IMR-90 (cell line): ENCODE measurements at regions not wholly inside any gene's neighbourhood (a gene's known extent, or its start where the extent isn't known, plus 50 kb on each side); places are given as distances from the start of the nearest gene placed in this dataset.

Experiments
- ATAC-seq: fragments of 200-7000 bp; cut with Tn5 transposase; 2 replicates; pipeline ENCODE4 v1.9.1; 2020; ENCODE audit warnings: low read depth, mild to moderate bottlenecking, moderate library complexity
- BruUV-seq: library from RNA; stranded (reverse); fragments of 400-500 nt; replicated peaks from 2 replicates; lab custom pipeline; 2021; lab: Mats Ljungman, UMichigan
- CTCF ChIA-PET: fragments of 300-600 bp; formaldehyde crosslinking; extraction: SDS; loops from one replicate; lab custom pipeline; 2021; ENCODE audit warnings: antibody characterized with exemption; lab: Yijun Ruan, JAX
- POLR2A ChIA-PET: fragments of 300-600 bp; sonication (Branson Sonifier 250); formaldehyde crosslinking; loops from one replicate; lab custom pipeline; 2022; ENCODE audit warnings: antibody characterized with exemption; ENCODE audit not compliant: unreplicated experiment; lab: Charles Lee
- DNase-seq: peaks from one replicate; pipeline ENCODE4 v3.0.0; 2013
- H2AFZ ChIP-seq: replicated peaks from 2 replicates; pipeline ENCODE3; 2013; ENCODE audit warnings: low read length, mild to moderate bottlenecking; ENCODE audit not compliant: poor library complexity
- H2AK5ac ChIP-seq: 2 replicates; pipeline ENCODE4 v1.6.1; 2013; ENCODE audit warnings: low read depth, low read length, inconsistent platforms
- H2AK9ac ChIP-seq: replicated peaks from 2 replicates; pipeline ENCODE3; 2013; ENCODE audit warnings: mild to moderate bottlenecking, low read depth, low read length, moderate library complexity; ENCODE audit not compliant: poor library complexity
- H2BK120ac ChIP-seq: 2 replicates; pipeline ENCODE4 v1.6.1; 2013; ENCODE audit warnings: low read depth, low read length, inconsistent platforms
- H2BK15ac ChIP-seq: 3 replicates; pipeline ENCODE4 v1.6.1; 2013; ENCODE audit warnings: low read depth, low read length, inconsistent platforms
- H2BK20ac ChIP-seq: 2 replicates; pipeline ENCODE4 v1.6.1; 2013; ENCODE audit warnings: low read depth, mild to moderate bottlenecking, inconsistent platforms, low read length, moderate library complexity
- H2BK5ac ChIP-seq: 2 replicates; pipeline ENCODE4 v1.6.1; 2013; ENCODE audit warnings: mild to moderate bottlenecking, low read depth, low read length, inconsistent platforms; ENCODE audit not compliant: poor library complexity, severe bottlenecking
- H3K14ac ChIP-seq: replicated peaks from 2 replicates; pipeline ENCODE4 v1.6.1; 2013; ENCODE audit warnings: low read depth, low read length, inconsistent platforms
- H3K18ac ChIP-seq: 2 replicates; pipeline ENCODE4 v1.6.1; 2013; ENCODE audit warnings: low read depth, low read length, control low read depth
- H3K23ac ChIP-seq: 2 replicates; pipeline ENCODE4 v1.6.1; 2013; ENCODE audit warnings: low read depth, low read length, inconsistent platforms
- H3K27ac ChIP-seq: 2 replicates; pipeline ENCODE4 v1.5.1; 2013; ENCODE audit warnings: mild to moderate bottlenecking, control low read depth, low read length; ENCODE audit not compliant: insufficient read depth
- H3K27me3 ChIP-seq: 2 replicates; pipeline ENCODE4 v1.6.1; 2013; ENCODE audit warnings: low read length; ENCODE audit not compliant: control insufficient read depth, insufficient read depth
- H3K36me3 ChIP-seq: 2 replicates; pipeline ENCODE4 v1.6.1; 2013; ENCODE audit warnings: low read length, mixed read lengths; ENCODE audit not compliant: control insufficient read depth, insufficient read depth
- H3K4ac ChIP-seq: 2 replicates; pipeline ENCODE4 v1.6.1; 2013; ENCODE audit warnings: low read depth, low read length, inconsistent platforms
- H3K4me1 ChIP-seq: 2 replicates; pipeline ENCODE4 v1.6.1; 2013; ENCODE audit warnings: low read length, mixed read lengths; ENCODE audit not compliant: control insufficient read depth, insufficient read depth
- H3K4me2 ChIP-seq: 2 replicates; pipeline ENCODE4 v1.6.1; 2013; ENCODE audit warnings: low read depth, mild to moderate bottlenecking, control low read depth, low read length, moderate library complexity
- H3K4me3 ChIP-seq: 2 replicates; pipeline ENCODE4 v1.5.1; 2013; ENCODE audit warnings: low read depth, mild to moderate bottlenecking, control low read depth, low read length, moderate library complexity; ENCODE audit not compliant: insufficient read depth
- H3K56ac ChIP-seq: 2 replicates; pipeline ENCODE4 v1.6.1; 2013; ENCODE audit warnings: low read length, inconsistent platforms; ENCODE audit not compliant: insufficient read depth; ENCODE audit errors: extremely low read depth
- H3K79me1 ChIP-seq, 2 experiments: 2 replicates each; pipeline ENCODE4 v1.6.1; 2013; ENCODE audit warnings: low read length in 2 of 2, inconsistent platforms in 1 of 2, low read depth in 1 of 2
- H3K9ac ChIP-seq: 2 replicates; pipeline ENCODE4 v1.6.1; 2013; ENCODE audit warnings: low read depth, low read length, control low read depth
- H3K9me1 ChIP-seq: 2 replicates; pipeline ENCODE4 v1.6.1; 2013; ENCODE audit warnings: low read length, inconsistent platforms; ENCODE audit not compliant: insufficient read depth
- H3K9me3 ChIP-seq: 2 replicates; pipeline ENCODE4 v1.6.1; 2013; ENCODE audit warnings: low read length; ENCODE audit not compliant: control insufficient read depth, insufficient read depth
- H4K20me1 ChIP-seq: 2 replicates; pipeline ENCODE4 v1.6.1; 2013; ENCODE audit warnings: low read length, inconsistent platforms; ENCODE audit not compliant: insufficient read depth
- H4K5ac ChIP-seq: 2 replicates; pipeline ENCODE4 v1.6.1; 2013; ENCODE audit warnings: mild to moderate bottlenecking, low read depth, low read length, control low read depth
- H4K8ac ChIP-seq, 2 experiments: 2 replicates each; pipeline ENCODE4 v1.6.1; 2013; ENCODE audit warnings: low read depth in 2 of 2, low read length in 2 of 2, control low read depth in 1 of 2, inconsistent platforms in 1 of 2
- H4K91ac ChIP-seq: 2 replicates; pipeline ENCODE4 v1.6.1; 2013; ENCODE audit warnings: low read depth, low read length, inconsistent platforms; ENCODE audit not compliant: insufficient read depth
- CHD1 ChIP-seq: IDR thresholded peaks from 2 replicates; pipeline ENCODE4 v1.6.1; 2012; ENCODE audit warnings: low read depth, low read length, improper control_type of control experiment
- CTCF ChIP-seq: conservative IDR thresholded peaks from 2 replicates; pipeline ENCODE4 v1.5.1; 2012; ENCODE audit warnings: mild to moderate bottlenecking, low read depth, low read length, improper control_type of control experiment
- MAZ ChIP-seq: IDR thresholded peaks from 2 replicates; pipeline ENCODE4 v1.6.1; 2012; ENCODE audit warnings: low read depth, mild to moderate bottlenecking, low read length, improper control_type of control experiment, moderate library complexity, borderline replicate concordance
- MXI1 ChIP-seq: IDR thresholded peaks from 2 replicates; pipeline ENCODE4 v1.6.1; 2012; ENCODE audit warnings: low read depth, mild to moderate bottlenecking, low read length, moderate library complexity, borderline replicate concordance
- RAD21 ChIP-seq: IDR thresholded peaks from 2 replicates; pipeline ENCODE4 v1.6.1; 2012; ENCODE audit warnings: low read length, improper control_type of control experiment
- RCOR1 ChIP-seq: IDR thresholded peaks from 2 replicates; pipeline ENCODE4 v1.6.1; 2012; ENCODE audit warnings: mild to moderate bottlenecking, low read length, improper control_type of control experiment; ENCODE audit not compliant: insufficient replicate concordance
- RFX5 ChIP-seq: IDR thresholded peaks from 2 replicates; pipeline ENCODE4 v1.8.0; 2012; ENCODE audit warnings: low read depth, mild to moderate bottlenecking, low read length, moderate library complexity
- SMC3 ChIP-seq: fragments of 150-350 bp; IDR thresholded peaks from 2 replicates; pipeline ENCODE4 v1.6.1; 2016; ENCODE audit warnings: low read depth, mild to moderate bottlenecking, antibody characterized with exemption, low read length, moderate library complexity
- WGBS, 2 experiments: methylation state at CpG; one replicate each; pipeline versions ENCODE4 v1.1.5 to v1.1.7; 2013; ENCODE audit warnings: missing lambda C conversion rate in 2 of 2; ENCODE audit not compliant: insufficient read length in 1 of 2; ENCODE audit errors: extremely low coverage in 2 of 2; 5-methylcytosine and 5-hydroxymethylcytosine counted together
- dilution Hi-C: fragments of 300-500 bp; cut with HindIII; formaldehyde crosslinking; loops from one replicate; pipeline ENCODE4 v1.14.3; 2018; ENCODE audit warnings: low sequenced_read_pairs; ENCODE audit not compliant: unreplicated experiment
- in situ Hi-C: fragments of 300-500 bp; cut with MboI; formaldehyde crosslinking; loops from 3 replicates; pipeline ENCODE4 v1.14.3; 2019; ENCODE audit warnings: low sequenced_read_pairs, inconsistent platforms, mixed read lengths
- intact Hi-C: fragments of 100-400 bp; cut with micrococcal nuclease; formaldehyde crosslinking; loops from 2 replicates; pipeline ENCODE4 v1.10.0; 2022

GRCh38 chr7:86942081-86942480 lies 117.4 kb downstream of the ELAPOR2 start:
- no peaks in the 10 kb centered on the region for H3K9me3 ChIP-seq
- H2BK120ac ChIP-seq, result no peak overlapping the region
- no peak overlapping the region for H3K18ac ChIP-seq
- no peak overlapping the region for H3K4me2 ChIP-seq
- TF ChIP-seq MXI1 (no peak), CHD1 (no peak), RAD21 (no peak), CTCF (no peak), RFX5 (no peak), MAZ (no peak), SMC3 (no peak), RCOR1 (no peak)
- no peak overlapping the region for H2BK15ac ChIP-seq
- H3K56ac ChIP-seq, result no peak overlapping the region
- H3K4me1 ChIP-seq, result no peaks in the 10 kb centered on the region
- H2BK20ac ChIP-seq, result no peak overlapping the region
- no peak overlapping the region for H3K14ac ChIP-seq
- no peaks in the 10 kb centered on the region for H3K27me3 ChIP-seq
- ATAC-seq, result no peak
- H4K91ac ChIP-seq, result no peak overlapping the region
- no peak overlapping the region for H2AK9ac ChIP-seq
- H3K27ac ChIP-seq, result no peak overlapping the region
- H3K23ac ChIP-seq, result no peak overlapping the region
- no peaks in the 10 kb centered on the region for H3K79me1 ChIP-seq
- H3K4me3 ChIP-seq, result no peak overlapping the region
- in situ Hi-C loops (loop anchor here (25.0 kb wide), 1 partner anchor 470 kb away; no protein-coding TSS in a partner anchor), intact Hi-C loops (no loop called here), dilution Hi-C loops (loop anchor here (25.0 kb wide), 1 partner anchor 195 kb away; no protein-coding TSS in a partner anchor)
- no CpG with 5 or more reads among the region's 2 CpGs for WGBS, 2 experiments
- no peaks in the 10 kb centered on the region for H3K36me3 ChIP-seq
- ChIA-PET CTCF (interaction anchor here (1.6 kb wide), 1 partner anchor 206 kb away, joined by 3 read pairs; no protein-coding TSS in a partner anchor), POLR2A (no interaction called here)
- H4K20me1 ChIP-seq, result no peaks in the 10 kb centered on the region
- H2AFZ ChIP-seq, result no peak overlapping the region
- BruUV-seq, result no TSS peak
- H4K8ac ChIP-seq, result no peak overlapping the region
- no peak overlapping the region for H4K5ac ChIP-seq
- no peak overlapping the region for H3K9ac ChIP-seq
- no peak overlapping the region for H2AK5ac ChIP-seq
- no peak overlapping the region for H3K4ac ChIP-seq
- H2BK5ac ChIP-seq, result no peak overlapping the region
- DNase-seq, result no peak
- no peaks in the 10 kb centered on the region for H3K9me1 ChIP-seq
